ENCODE measurements at regions not wholly inside any gene's neighbourhood (a gene's known extent, or its start where the extent isn't known, plus 50 kb on each side); places are given as distances from the start of the nearest gene placed in this dataset.

DNA sequence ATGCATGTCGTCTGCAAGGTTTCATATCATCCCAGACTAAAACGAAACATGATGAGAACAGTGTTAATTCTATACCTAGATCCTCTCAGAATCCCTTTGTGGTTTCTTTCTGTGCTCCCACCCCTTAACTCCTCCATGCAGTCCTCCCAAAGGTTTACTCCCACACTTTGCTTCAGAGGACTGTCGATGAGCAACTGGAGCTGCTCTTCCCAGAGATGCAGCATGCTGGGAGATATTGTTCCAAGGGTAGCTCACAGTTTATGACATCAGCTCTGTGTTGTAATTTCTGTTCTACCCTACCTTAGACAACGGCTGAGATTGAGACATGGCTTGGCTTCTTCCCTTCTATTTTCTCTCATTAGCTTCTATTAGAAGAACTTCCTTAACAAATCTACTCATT lies 313.0 kb upstream of the COL8A1 start:
- no CpG with 5 or more reads among the region's 4 CpGs for WGBS (ENCODE audit: insufficient coverage)
- Mint-ChIP-seq H3K9me3 (peaks cover 0 to 8% (median 7%) of the 10 kb centered on the region in 3 donors), H3K4me3 (no peak overlapping the region), H3K4me1 (no peaks in the 10 kb centered on the region), H3K27ac (no peak overlapping the region), H3K27me3 (no peaks in the 10 kb centered on the region), H3K36me3 (no peaks in the 10 kb centered on the region)
- DNase-seq (no peak), ATAC-seq (replicated peaks in 1 of 4) (no peak)
- no peaks in the 10 kb centered on the region for H3K36me3 ChIP-seq (ENCODE audit: control insufficient read depth in 2 of 2, extremely low read depth in 1 of 2, insufficient read depth in 1 of 2, low read length in 1 of 2)
- no peaks in the 10 kb centered on the region for H3K4me1 ChIP-seq (ENCODE audit: control insufficient read depth in 1 of 2, extremely low read depth in 1 of 2, insufficient read depth in 2 of 2, low read length in 2 of 2)
- H3K27me3 ChIP-seq (replicated peaks in 1 of 2; ENCODE audit: control insufficient read depth in 2 of 2, extremely low read depth in 1 of 2, insufficient read depth in 2 of 2, low read length in 1 of 2): no peaks in the 10 kb centered on the region
- no peak overlapping the region for H3K4me3 ChIP-seq (ENCODE audit: control insufficient read depth in 1 of 2, extremely low read depth in 1 of 2, low read length in 1 of 2)
- ChIA-PET POLR2A (no interaction called here), CTCF (no interaction called here)
- no peak overlapping the region for H3K27ac ChIP-seq (ENCODE audit: low read length)
- H3K9me3 ChIP-seq: no peaks in the 10 kb centered on the region

DNA sequence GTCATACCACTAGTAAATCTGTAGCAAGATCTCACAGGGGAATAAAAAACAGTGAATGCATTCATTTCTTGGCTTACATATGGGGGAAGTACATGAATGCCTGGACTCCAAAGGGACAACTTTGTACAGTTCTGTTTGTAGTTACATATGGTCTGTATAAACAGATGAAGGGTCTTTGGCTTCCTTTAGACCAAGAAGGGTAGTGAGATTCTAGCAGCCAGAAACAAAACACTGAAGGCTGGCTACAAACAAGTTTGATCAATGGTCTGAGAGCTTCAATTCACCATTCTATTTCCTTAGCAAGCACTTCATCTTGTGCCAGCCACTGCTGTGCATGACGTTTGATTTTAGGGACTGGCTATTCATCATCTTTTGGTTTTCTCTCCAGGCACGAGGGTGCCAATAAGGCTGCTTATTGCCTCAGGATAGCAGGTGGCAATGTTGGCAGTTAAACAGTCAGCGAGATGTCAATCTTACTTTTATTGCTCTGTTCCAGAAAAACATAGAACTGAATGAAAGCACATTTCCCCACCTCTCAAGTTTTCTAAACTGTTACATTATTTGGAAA lies 313.7 kb upstream of the COL8A1 start:
- H3K27ac ChIP-seq (ENCODE audit: low read length): no peak overlapping the region
- no peaks in the 10 kb centered on the region for H3K4me1 ChIP-seq (ENCODE audit: control insufficient read depth in 1 of 2, extremely low read depth in 1 of 2, insufficient read depth in 2 of 2, low read length in 2 of 2)
- DNase-seq (no peak), ATAC-seq (replicated peaks in 1 of 4) (no peak)
- H3K27me3 Mint-ChIP-seq: no peaks in the 10 kb centered on the region
- H3K36me3 Mint-ChIP-seq: no peaks in the 10 kb centered on the region
- no peak overlapping the region for H3K4me3 ChIP-seq (ENCODE audit: control insufficient read depth in 1 of 2, extremely low read depth in 1 of 2, low read length in 1 of 2)
- no peaks in the 10 kb centered on the region for H3K4me1 Mint-ChIP-seq
- H3K9me3 ChIP-seq: no peaks in the 10 kb centered on the region
- CTCF ChIA-PET: no interaction called here
- WGBS (ENCODE audit: insufficient coverage): 13% methylated on average over 1 of the region's 3 CpGs
- POLR2A ChIA-PET: no interaction called here
- peaks cover 0 to 8% (median 7%) of the 10 kb centered on the region in 3 donors for H3K9me3 Mint-ChIP-seq
- H3K27ac Mint-ChIP-seq: no peak overlapping the region
- no peaks in the 10 kb centered on the region for H3K36me3 ChIP-seq (ENCODE audit: control insufficient read depth in 2 of 2, extremely low read depth in 1 of 2, insufficient read depth in 1 of 2, low read length in 1 of 2)
- H3K27me3 ChIP-seq (replicated peaks in 1 of 2; ENCODE audit: control insufficient read depth in 2 of 2, extremely low read depth in 1 of 2, insufficient read depth in 2 of 2, low read length in 1 of 2): no peaks in the 10 kb centered on the region
- no peak overlapping the region for H3K4me3 Mint-ChIP-seq

GRCh38 chr3:99323940-99324339 lies 314.5 kb upstream of the COL8A1 start:
- CTCF ChIA-PET: no interaction called here
- H3K27ac Mint-ChIP-seq: no peak overlapping the region
- Histone ChIP-seq H3K27ac (ENCODE audit: low read length) (no peak overlapping the region), H3K9me3 (no peaks in the 10 kb centered on the region), H3K4me1 (ENCODE audit: control insufficient read depth in 1 of 2, extremely low read depth in 1 of 2, insufficient read depth in 2 of 2, low read length in 2 of 2) (no peaks in the 10 kb centered on the region), H3K27me3 (replicated peaks in 1 of 2; ENCODE audit: control insufficient read depth in 2 of 2, extremely low read depth in 1 of 2, insufficient read depth in 2 of 2, low read length in 1 of 2) (no peaks in the 10 kb centered on the region), H3K36me3 (ENCODE audit: control insufficient read depth in 2 of 2, extremely low read depth in 1 of 2, insufficient read depth in 1 of 2, low read length in 1 of 2) (no peaks in the 10 kb centered on the region), H3K4me3 (ENCODE audit: control insufficient read depth in 1 of 2, extremely low read depth in 1 of 2, low read length in 1 of 2) (no peak overlapping the region)
- H3K4me1 Mint-ChIP-seq: no peaks in the 10 kb centered on the region
- no CpG with 5 or more reads among the region's 1 CpG for WGBS (ENCODE audit: insufficient coverage)
- ATAC-seq (replicated peaks in 1 of 4) (no peak), DNase-seq (no peak)
- POLR2A ChIA-PET: no interaction called here
- peaks cover 0 to 8% (median 7%) of the 10 kb centered on the region in 3 donors for H3K9me3 Mint-ChIP-seq
- no peaks in the 10 kb centered on the region for H3K27me3 Mint-ChIP-seq
- H3K4me3 Mint-ChIP-seq: no peak overlapping the region
- H3K36me3 Mint-ChIP-seq: no peaks in the 10 kb centered on the region

GRCh38 chr3:99322551-99322950 lies 315.8 kb upstream of the COL8A1 start:
- DNase-seq (no peak), ATAC-seq (replicated peaks in 1 of 4) (no peak)
- no peaks in the 10 kb centered on the region for H3K9me3 ChIP-seq
- H3K27me3 Mint-ChIP-seq: no peaks in the 10 kb centered on the region
- H3K9me3 Mint-ChIP-seq: peaks cover 0 to 8% (median 7%) of the 10 kb centered on the region in 3 donors
- ChIA-PET POLR2A (interaction anchor here in 1 of 2 donors (0.6 kb wide), 1 partner anchor 572 kb away, joined by 3 read pairs; no protein-coding TSS in a partner anchor), CTCF (no interaction called here)
- no peaks in the 10 kb centered on the region for H3K4me1 ChIP-seq (ENCODE audit: control insufficient read depth in 1 of 2, extremely low read depth in 1 of 2, insufficient read depth in 2 of 2, low read length in 2 of 2)
- no peak overlapping the region for H3K27ac Mint-ChIP-seq
- H3K27ac ChIP-seq (ENCODE audit: low read length): no peak overlapping the region
- no peak overlapping the region for H3K4me3 ChIP-seq (ENCODE audit: control insufficient read depth in 1 of 2, extremely low read depth in 1 of 2, low read length in 1 of 2)
- no peaks in the 10 kb centered on the region for H3K4me1 Mint-ChIP-seq
- H3K36me3 Mint-ChIP-seq: no peaks in the 10 kb centered on the region
- H3K36me3 ChIP-seq (ENCODE audit: control insufficient read depth in 2 of 2, extremely low read depth in 1 of 2, insufficient read depth in 1 of 2, low read length in 1 of 2): no peaks in the 10 kb centered on the region
- H3K4me3 Mint-ChIP-seq: no peak overlapping the region
- H3K27me3 ChIP-seq (replicated peaks in 1 of 2; ENCODE audit: control insufficient read depth in 2 of 2, extremely low read depth in 1 of 2, insufficient read depth in 2 of 2, low read length in 1 of 2): no peaks in the 10 kb centered on the region

DNA sequence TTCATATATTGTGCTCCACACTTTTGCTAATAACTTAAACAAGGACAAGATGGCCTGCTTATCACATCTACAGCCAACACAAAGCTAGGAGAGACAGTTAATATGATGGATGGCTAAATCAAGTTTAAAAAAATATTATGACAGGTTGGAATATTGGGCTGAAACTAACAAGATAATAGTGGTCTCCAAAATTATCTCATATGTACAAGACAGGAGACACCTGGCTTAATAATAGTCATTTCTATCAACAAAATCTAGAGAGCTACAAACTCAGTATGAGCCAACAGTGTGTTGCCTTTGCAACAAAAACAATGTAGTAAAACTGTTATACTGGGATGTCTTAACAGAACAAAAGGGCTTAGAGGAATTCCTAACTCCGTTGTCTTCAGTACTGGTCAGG lies 317.1 kb upstream of the COL8A1 start:
- Mint-ChIP-seq H3K36me3 (no peaks in the 10 kb centered on the region), H3K4me1 (no peaks in the 10 kb centered on the region), H3K27me3 (no peaks in the 10 kb centered on the region), H3K27ac (no peak overlapping the region), H3K9me3 (peaks cover 0 to 5% (median 2%) of the 10 kb centered on the region in 3 donors), H3K4me3 (no peak overlapping the region)
- Histone ChIP-seq H3K4me1 (ENCODE audit: control insufficient read depth in 1 of 2, extremely low read depth in 1 of 2, insufficient read depth in 2 of 2, low read length in 2 of 2) (no peaks in the 10 kb centered on the region), H3K36me3 (ENCODE audit: control insufficient read depth in 2 of 2, extremely low read depth in 1 of 2, insufficient read depth in 1 of 2, low read length in 1 of 2) (no peaks in the 10 kb centered on the region), H3K4me3 (ENCODE audit: control insufficient read depth in 1 of 2, extremely low read depth in 1 of 2, low read length in 1 of 2) (no peak overlapping the region), H3K27me3 (replicated peaks in 1 of 2; ENCODE audit: control insufficient read depth in 2 of 2, extremely low read depth in 1 of 2, insufficient read depth in 2 of 2, low read length in 1 of 2) (no peaks in the 10 kb centered on the region), H3K9me3 (no peaks in the 10 kb centered on the region), H3K27ac (ENCODE audit: low read length) (no peak overlapping the region)
- ChIA-PET CTCF (no interaction called here), POLR2A (no interaction called here)
- DNase-seq (no peak), ATAC-seq (replicated peaks in 1 of 4) (no peak)
- no CpG with 5 or more reads among the region's 1 CpG for WGBS (ENCODE audit: insufficient coverage)

GRCh38 chr3:99319961-99320360 lies 318.4 kb upstream of the COL8A1 start:
- ChIA-PET CTCF (no interaction called here), POLR2A (no interaction called here)
- Mint-ChIP-seq H3K9me3 (peaks cover 0 to 4% (median 2%) of the 10 kb centered on the region in 3 donors), H3K27me3 (no peaks in the 10 kb centered on the region), H3K36me3 (no peaks in the 10 kb centered on the region), H3K4me3 (no peak overlapping the region), H3K4me1 (no peaks in the 10 kb centered on the region), H3K27ac (no peak overlapping the region)
- no peak overlapping the region for H3K27ac ChIP-seq (ENCODE audit: low read length)
- H3K4me1 ChIP-seq (ENCODE audit: control insufficient read depth in 1 of 2, extremely low read depth in 1 of 2, insufficient read depth in 2 of 2, low read length in 2 of 2): no peaks in the 10 kb centered on the region
- no peak overlapping the region for H3K4me3 ChIP-seq (ENCODE audit: control insufficient read depth in 1 of 2, extremely low read depth in 1 of 2, low read length in 1 of 2)
- 100% methylated on average over 1 of the region's 2 CpGs for WGBS (ENCODE audit: insufficient coverage)
- no peaks in the 10 kb centered on the region for H3K9me3 ChIP-seq
- H3K27me3 ChIP-seq (replicated peaks in 1 of 2; ENCODE audit: control insufficient read depth in 2 of 2, extremely low read depth in 1 of 2, insufficient read depth in 2 of 2, low read length in 1 of 2): no peaks in the 10 kb centered on the region
- no peaks in the 10 kb centered on the region for H3K36me3 ChIP-seq (ENCODE audit: control insufficient read depth in 2 of 2, extremely low read depth in 1 of 2, insufficient read depth in 1 of 2, low read length in 1 of 2)
- ATAC-seq (replicated peaks in 1 of 4) (no peak), DNase-seq (no peak)

- Mint-ChIP-seq H3K4me3 (no peak overlapping the region), H3K4me1 (no peaks in the 10 kb centered on the region), H3K36me3 (no peaks in the 10 kb centered on the region), H3K9me3 (peaks cover under 1 to 4% (median 2%) of the 10 kb centered on the region in 3 donors), H3K27ac (no peak overlapping the region), H3K27me3 (no peaks in the 10 kb centered on the region)
- DNase-seq (no peak), ATAC-seq (replicated peaks in 1 of 4) (no peak)
- Histone ChIP-seq H3K36me3 (ENCODE audit: control insufficient read depth in 2 of 2, extremely low read depth in 1 of 2, insufficient read depth in 1 of 2, low read length in 1 of 2) (no peaks in the 10 kb centered on the region), H3K9me3 (no peaks in the 10 kb centered on the region), H3K4me1 (ENCODE audit: control insufficient read depth in 1 of 2, extremely low read depth in 1 of 2, insufficient read depth in 2 of 2, low read length in 2 of 2) (no peaks in the 10 kb centered on the region), H3K27me3 (replicated peaks in 1 of 2; ENCODE audit: control insufficient read depth in 2 of 2, extremely low read depth in 1 of 2, insufficient read depth in 2 of 2, low read length in 1 of 2) (no peaks in the 10 kb centered on the region), H3K4me3 (ENCODE audit: control insufficient read depth in 1 of 2, extremely low read depth in 1 of 2, low read length in 1 of 2) (no peak overlapping the region), H3K27ac (ENCODE audit: low read length) (no peak overlapping the region)
- ChIA-PET POLR2A (no interaction called here), CTCF (no interaction called here)
- WGBS (ENCODE audit: insufficient coverage): no CpG with 5 or more reads among the region's 1 CpG
These were observed 318.9 kb upstream of the COL8A1 start for GRCh38 chr3:99319450-99319849.
